ENCODE measurements at regions not wholly inside any gene's neighbourhood (a gene's known extent, or its start where the extent isn't known, plus 50 kb on each side); places are given as distances from the start of the nearest gene placed in this dataset.
A peak's percentile ranks its signal among the peaks of the same experiment; 100 is the strongest.
"Not testable (repeated sequence)": the region's sequence is repeated elsewhere in the genome, so short reads cannot be mapped to it uniquely, and the experiment has no call there.

DNA sequence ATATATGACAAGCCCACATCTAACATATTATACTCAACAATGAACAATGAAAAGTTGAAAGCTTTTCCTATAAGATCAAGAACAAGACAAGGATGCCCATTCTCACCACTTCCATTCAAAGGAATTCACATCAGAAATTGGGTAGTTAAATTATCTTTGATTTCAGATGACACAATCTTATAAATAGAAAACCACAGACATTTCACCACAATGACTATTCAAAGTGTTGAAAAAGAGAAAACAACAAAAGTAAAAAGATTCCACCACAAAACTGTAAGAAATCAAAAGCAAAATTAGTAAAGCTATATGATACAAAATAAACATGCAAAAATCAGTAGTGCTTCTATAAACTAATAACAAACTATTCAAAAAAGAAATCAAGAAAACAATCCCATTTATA, 279.7 kb upstream of the MYT1L start:
- DNase-seq, result no peak

DNA sequence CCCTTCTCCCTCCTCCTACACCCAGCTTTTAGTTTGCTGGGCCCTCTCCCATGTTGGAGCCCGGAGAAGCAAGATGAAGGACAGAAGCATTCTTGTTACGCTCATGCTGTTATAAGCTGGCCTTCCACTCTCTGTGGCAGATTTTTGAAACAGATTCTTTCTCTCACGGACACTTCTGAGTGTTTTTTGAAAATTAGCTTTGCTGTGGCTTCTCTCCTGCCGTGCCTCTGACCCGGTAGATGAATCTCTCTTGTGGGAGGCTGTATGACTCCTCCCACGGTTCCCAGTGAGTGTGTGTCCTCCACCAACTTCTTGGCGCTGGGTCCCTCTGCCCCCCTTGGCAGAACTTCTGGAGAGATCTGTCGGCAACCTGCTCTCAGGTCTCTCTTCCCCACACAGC, 269.3 kb upstream of the MYT1L start:
- DNase-seq, result no peak

GRCh38 chr2:2599441-2599840, 268.4 kb upstream of the MYT1L start:
- no peak for DNase-seq

DNA sequence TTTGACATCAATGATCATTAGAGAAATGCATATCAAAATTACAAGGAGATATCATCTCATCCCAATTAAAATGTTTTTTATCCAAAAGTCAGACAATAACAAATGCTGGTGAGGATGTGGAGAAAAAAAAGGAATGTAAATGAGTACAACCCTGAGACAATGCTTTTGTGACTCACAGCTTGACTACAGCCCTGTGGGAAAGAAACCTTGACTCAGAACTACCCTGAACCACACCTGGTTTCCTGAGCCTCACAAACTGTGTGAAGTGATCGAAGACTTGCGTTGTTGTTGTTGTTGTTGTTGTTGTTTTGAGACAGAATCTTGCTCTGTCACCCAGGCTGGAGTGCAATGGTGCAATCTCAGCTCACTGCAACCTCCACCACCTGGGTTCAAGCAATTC, 266.6 kb upstream of the MYT1L start:
- DNase-seq, result no peak

DNA sequence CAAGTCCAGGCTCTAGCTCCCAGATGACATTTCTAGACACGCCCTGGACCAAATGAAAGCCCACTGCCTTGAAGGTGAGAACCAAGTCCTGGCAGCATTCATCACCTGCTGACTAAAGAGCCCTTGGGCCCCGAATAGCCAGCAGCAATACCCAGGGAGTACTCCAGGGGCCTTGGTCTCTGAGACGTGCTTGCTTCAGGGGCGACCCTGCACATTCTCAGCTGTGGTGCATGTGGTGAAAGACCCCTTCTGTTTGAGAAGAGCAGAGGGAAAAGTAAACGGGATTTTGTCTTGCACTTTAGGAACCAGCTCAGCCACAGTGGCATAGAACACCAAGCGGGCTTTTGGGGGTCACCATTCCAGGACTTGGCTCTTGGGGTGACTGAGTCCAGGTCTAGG, 260.5 kb upstream of the MYT1L start:
- no peak for DNase-seq

DNA sequence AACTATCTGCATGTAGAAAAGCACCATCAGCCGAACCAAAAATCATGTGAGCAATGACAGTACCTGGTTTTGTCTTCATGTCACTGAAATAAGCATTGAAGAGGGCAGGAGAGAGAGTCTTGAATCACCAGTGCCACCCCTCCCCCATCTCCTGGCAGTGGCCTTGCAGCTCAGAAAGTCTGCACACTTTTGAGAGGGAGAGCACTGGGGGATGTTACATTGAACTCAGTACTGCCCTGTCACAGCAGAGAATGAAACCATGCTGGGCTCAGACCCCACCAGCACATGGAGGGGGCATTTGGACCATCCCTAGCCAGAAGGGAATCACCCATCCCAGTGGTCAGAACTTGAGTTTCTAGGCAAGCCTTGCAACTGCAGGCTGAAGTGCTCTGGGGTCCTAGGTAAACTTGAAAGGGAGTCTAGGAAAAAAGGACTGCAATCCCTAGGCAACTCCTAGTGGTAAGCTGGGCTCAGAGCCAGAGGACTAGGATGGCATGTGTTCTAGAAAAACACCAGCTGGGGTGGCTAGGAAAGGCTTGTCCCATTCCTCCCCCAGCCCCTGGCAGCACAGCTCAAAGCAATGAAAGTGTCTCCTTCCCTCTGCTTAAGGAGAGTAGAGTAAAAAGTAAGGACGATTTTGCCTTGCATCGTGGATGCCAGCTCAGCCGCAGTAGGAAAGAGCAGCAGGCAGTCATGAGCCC, 259.9 kb upstream of the MYT1L start:
- DNase-seq, result no peak

- DNase-seq, result no peak
These were observed 259.1 kb upstream of the MYT1L start for GRCh38 chr2:2590141-2590540.

DNA sequence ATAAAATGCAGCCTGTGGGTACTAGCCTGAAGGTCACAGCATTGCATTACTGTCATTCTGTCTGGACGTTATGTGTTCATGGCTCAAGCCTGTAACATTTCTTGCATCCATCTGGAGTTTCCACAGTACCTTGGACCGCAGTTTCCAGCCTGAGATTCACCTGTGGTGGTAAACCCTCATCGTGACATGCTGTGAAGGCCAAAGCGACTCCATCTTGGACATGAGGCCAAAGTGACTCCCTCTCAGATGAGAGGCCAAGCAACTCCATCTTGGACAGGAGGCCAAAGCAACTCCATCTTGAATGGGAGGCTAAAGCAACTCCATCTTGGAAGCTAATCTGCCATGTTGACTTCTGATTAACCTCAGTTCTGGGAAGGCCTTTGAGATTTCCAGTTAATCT, 257.7 kb upstream of the MYT1L start:
- no peak for DNase-seq

- no peak for DNase-seq
These were observed 256.3 kb upstream of the MYT1L start for GRCh38 chr2:2587354-2587753.

DNA sequence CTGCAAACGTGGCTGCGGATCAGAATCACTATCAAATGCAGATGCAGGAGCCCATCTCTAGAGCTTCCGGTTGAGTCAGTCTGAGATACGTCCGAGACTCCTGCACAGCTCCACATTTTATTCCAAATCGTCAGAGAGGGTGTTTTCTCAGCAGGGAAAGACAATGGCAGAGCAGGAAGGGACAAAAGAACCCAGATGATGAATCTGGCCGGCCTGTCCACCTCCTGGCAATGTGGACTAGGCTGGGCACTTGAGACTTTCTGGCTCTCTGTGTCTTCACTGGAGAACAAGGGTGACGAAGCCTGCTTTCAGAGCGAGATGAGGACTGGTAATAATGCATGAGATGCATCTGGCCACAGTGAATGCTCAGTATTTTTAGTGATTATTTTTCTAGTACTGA, 255.9 kb upstream of the MYT1L start:
- DNase-seq, result no peak

DNA sequence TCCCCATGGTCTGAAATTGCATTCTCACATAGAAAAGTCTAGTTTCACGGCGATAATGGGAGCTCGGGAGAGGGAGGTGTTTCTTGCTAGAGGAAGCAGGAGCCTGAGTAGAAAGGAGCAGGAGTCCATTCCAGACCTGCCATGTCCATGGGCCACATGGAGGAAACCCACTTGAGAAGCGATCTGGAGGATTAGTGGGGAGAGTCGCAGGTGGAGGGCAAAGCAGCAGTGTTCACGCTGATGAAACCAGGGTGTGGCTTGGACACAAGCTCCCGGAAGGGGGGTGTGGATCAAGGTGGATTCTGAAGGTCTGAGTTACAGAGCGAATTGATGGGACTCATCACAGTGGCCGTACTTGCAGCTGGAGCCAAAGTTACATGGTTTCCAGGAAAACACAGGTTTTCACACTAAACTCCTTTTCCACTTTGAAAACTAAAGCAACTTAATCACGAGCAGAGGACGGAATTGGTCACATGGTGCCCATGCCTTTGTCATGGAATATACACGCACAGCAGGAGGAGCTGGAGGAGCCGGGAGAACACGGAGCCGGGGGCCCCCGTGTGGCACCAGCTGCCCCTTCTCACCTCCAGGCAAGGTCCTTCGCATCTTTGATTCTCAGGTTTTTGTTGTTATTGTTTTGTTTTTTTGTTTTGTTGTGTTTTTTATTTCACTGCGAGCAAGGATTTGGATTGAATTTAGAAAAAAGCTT, 255.1 kb upstream of the MYT1L start:
- no peak for DNase-seq

GRCh38 chr2:2582998-2583545, 252.0 kb upstream of the MYT1L start:
- DNase-seq, result no peak

- no peak for DNase-seq
These were observed 250.5 kb upstream of the MYT1L start for GRCh38 chr2:2581331-2582159.

DNA sequence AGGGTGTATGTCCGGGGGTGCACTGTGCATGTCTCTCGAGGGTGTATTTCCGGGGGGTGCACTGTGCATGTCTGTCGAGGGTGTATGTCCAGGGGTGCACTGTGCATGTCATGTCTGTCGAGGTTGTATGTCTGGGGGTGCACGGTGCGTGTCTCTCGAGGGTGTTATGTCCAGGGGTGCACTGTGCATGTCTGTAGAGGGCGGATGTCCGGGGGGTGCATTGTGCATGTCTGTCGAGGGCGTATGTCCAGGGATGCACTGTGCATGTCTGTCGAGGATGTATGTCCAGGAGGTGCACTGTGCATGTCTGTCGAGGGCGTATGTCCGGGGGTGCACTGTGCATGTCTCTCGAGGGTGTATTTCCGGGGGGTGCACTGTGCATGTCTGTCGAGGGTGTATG, 249.8 kb upstream of the MYT1L start:
- not testable (repeated sequence) for DNase-seq

- no peak for DNase-seq
These were observed 249.3 kb upstream of the MYT1L start for GRCh38 chr2:2580341-2580740.

DNA sequence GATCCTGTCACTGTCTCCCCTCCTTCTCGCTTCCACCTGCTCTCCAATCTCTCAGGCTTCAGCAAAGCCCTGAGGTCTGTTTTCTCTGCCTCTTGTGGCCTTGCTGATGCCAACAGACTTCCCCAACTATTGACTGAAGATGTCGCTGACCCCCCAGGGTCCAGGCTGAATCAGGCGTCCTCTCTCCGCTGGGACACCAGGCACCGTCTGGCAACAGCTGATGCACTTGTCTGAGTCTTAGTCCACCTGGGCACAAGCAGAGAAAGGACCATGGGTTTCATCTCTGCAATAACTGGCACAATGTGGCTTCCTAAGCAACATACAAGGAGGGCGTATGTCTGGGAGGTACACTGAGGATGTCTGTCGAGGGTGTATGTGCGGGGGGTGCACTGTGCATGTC, 248.7 kb upstream of the MYT1L start:
- DNase-seq, result no peak

DNA sequence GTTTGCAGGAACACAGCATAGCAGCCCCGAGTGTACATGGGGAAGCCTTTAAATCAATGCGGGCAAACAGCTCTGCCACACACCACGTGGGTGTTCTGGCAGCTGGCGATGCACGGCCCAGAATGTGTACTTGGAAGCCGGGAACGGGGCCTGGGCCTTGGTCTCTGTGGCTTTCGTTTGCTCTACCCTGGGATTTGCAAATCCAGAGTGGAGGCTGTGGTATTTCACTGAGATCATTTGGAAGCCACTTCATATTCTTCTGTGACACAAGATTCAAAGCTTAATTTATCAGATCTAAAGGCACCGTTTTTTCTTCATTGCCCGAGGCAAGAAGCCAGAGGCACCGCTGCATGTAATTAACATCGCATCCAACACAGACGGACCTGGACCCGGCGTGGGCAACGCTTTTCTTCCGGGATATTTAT, 246.3 kb upstream of the MYT1L start:
- DNase-seq, result no peak

- no peak for DNase-seq
These were observed 244.9 kb upstream of the MYT1L start for GRCh38 chr2:2575870-2576386.

GRCh38 chr2:2575181-2575577, 244.1 kb upstream of the MYT1L start:
- DNase-seq, result no peak

DNA sequence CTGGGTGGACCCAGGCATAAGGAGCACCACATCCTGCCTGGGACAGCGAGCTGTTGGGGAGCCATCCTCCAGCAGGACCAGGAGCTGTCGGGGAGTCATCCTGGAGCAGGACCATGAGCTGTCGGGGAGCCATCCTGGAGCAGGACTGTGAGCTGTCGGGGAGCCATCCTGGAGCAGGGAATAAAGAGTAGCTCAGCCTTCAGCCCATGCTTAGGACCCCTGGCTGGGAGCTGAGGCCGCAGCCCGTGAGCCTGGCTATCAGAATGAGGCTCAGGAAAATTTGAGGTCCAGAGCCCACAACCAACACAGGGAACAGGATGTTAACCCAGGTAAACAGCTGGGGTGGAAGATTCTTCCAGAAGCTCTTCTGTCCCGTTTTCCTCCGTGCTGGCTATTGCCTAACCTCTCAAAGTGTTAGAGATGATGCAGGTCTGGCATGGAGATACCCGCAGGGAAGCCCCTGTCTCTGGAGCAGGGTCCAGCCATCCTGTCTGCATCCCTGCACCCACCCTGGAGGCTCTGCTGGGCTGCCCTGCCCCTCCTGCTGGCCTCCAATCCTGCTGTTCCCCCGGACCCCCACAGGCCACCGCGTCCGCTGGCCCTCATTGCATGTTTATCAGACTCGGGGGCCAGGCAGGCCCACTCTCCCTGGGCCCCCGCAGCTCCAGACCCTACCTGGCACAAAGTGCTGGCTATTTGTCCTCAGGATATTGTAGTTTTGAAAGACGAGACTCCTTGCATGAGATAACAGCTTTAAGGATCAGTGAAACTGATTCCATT, 243.5 kb upstream of the MYT1L start:
- DNase-seq, result no peak

DNA sequence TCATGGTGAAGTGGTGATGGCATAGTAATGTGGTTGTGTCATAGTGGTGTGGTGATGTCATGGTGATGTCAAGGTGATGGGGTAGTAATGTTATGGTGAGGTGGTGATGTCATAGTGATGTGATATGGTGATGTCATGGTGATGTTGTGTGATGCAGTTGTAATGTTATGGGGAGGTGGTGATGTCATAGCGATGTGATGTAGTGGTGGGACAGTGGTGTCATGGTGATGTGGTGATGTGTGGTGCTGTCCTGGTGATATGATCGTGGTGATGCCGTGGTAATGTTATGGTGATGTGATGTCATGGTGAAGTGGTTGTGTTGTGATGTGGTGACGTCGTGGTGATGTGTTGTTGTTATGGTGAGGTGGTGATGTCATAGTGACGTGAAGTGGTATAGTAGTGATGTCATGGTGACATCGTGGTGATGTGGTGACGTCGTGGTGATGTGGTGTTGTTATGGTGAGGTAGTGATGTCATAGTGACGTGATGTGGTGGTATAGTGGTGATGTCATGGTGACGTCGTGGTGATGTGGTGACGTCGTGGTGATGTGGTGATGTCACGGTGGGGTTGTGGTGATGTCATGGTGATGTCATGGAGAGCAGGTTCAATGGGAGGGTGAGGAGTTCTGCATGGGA, 242.7 kb upstream of the MYT1L start:
- DNase-seq, result peak; percentile 12

- DNase-seq, result no peak
These were observed 242.1 kb upstream of the MYT1L start for GRCh38 chr2:2573205-2573604.

Measured in activated CD4-positive, alpha-beta T cell treated with anti-CD3 and anti-CD28 coated beads, Interleukin-10, Interleukin-2, amounts not matched to agents 100 ng/mL and 50 ng/mL, durations not matched to agents 16 hours and 8 hours (primary cell).